HEK293 (cell line): ENCODE measurements at regions not wholly inside any gene's neighbourhood (a gene's known extent, or its start where the extent isn't known, plus 50 kb on each side); places are given as distances from the start of the nearest gene placed in this dataset.

Experiments
- CTCF ChIA-PET: fragments of 350-600 bp; formaldehyde crosslinking; extraction: SDS; loops from one replicate; lab custom pipeline; 2021; ENCODE audit warnings: antibody characterized with exemption; lab: Yijun Ruan, JAX
- POLR2A ChIA-PET: fragments of 300-600 bp; formaldehyde crosslinking; extraction: SDS; loops from one replicate; lab custom pipeline; 2020; ENCODE audit warnings: antibody characterized with exemption, inconsistent platforms; lab: Yijun Ruan, JAX
- H3K27ac ChIP-seq: fragments of 200-500 bp; sonication (Bioruptor generic); 2 replicates; pipeline ENCODE4 v1.5.1; 2014; ENCODE audit warnings: low read depth, low read length, control low read depth, inconsistent platforms; ENCODE audit errors: extremely low read depth
- H3K36me3 ChIP-seq, 2 experiments: fragments of 200-500 bp in 1 of 2; sonication (Bioruptor generic) in 1 of 2; 1 replicate in 1 of 2; 2 replicates in 1 of 2; pipeline ENCODE4 v1.5.1; 2014 to 2017; ENCODE audit warnings: inconsistent platforms in 2 of 2, low read length in 2 of 2; ENCODE audit not compliant: control insufficient read depth in 2 of 2, insufficient read depth in 1 of 2
- H3K4me1 ChIP-seq: fragments of 200-500 bp; sonication (Bioruptor generic); 2 replicates; pipeline ENCODE4 v1.5.1; 2014; ENCODE audit warnings: mild to moderate bottlenecking, low read length, inconsistent platforms; ENCODE audit not compliant: control insufficient read depth, insufficient read depth
- H3K4me3 ChIP-seq: 2 replicates; pipeline ENCODE4 v1.5.1; 2011; ENCODE audit warnings: low read depth, mild to moderate bottlenecking, control low read depth, low read length, moderate library complexity
- H3K9me3 ChIP-seq: fragments of 200-500 bp; sonication (Bioruptor generic); 2 replicates; pipeline ENCODE4 v1.5.1; 2014; ENCODE audit warnings: low read depth, low read length, inconsistent platforms; ENCODE audit not compliant: control insufficient read depth, insufficient read depth
- GLI2 ChIP-seq: fragments of 450-650 bp; formaldehyde crosslinking; IDR thresholded peaks from 2 replicates; pipeline ENCODE4; 2017; ENCODE audit warnings: missing biosample characterization, missing genetic modification characterization, low read depth, borderline replicate concordance
- GLIS1 ChIP-seq: fragments of 450-650 bp; formaldehyde crosslinking; IDR thresholded peaks from 2 replicates; pipeline ENCODE4 v1.5.1; 2016; ENCODE audit warnings: missing biosample characterization, missing genetic modification characterization
- HOXC10 ChIP-seq: sonication (generic); formaldehyde crosslinking; IDR thresholded peaks from 2 replicates; pipeline ENCODE4 v1.8.1; 2023; ENCODE audit warnings: mild to moderate bottlenecking, missing genetic modification reagents
- MZF1 ChIP-seq: fragments of 450-650 bp; formaldehyde crosslinking; IDR thresholded peaks from 2 replicates; pipeline ENCODE4 v1.5.1; 2017; ENCODE audit warnings: missing biosample characterization, missing genetic modification characterization, borderline replicate concordance
- OVOL3 ChIP-seq: fragments of 450-650 bp; formaldehyde crosslinking; IDR thresholded peaks from 2 replicates; pipeline ENCODE4 v1.5.1; 2016; ENCODE audit warnings: missing biosample characterization, missing genetic modification characterization
- SCRT1 ChIP-seq: fragments of 450-650 bp; formaldehyde crosslinking; IDR thresholded peaks from 2 replicates; pipeline ENCODE4 v1.5.1; 2016; ENCODE audit warnings: missing biosample characterization, missing genetic modification characterization, borderline replicate concordance
- YY2 ChIP-seq: fragments of 450-650 bp; formaldehyde crosslinking; IDR thresholded peaks from 2 replicates; pipeline ENCODE4 v1.5.1; 2016; ENCODE audit warnings: missing biosample characterization, missing genetic modification characterization
- ZBTB48 ChIP-seq: fragments of 450-650 bp; formaldehyde crosslinking; IDR thresholded peaks from 2 replicates; pipeline ENCODE4 v1.5.1; 2016; ENCODE audit warnings: missing biosample characterization, missing genetic modification characterization
- ZNF16 ChIP-seq: fragments of 450-650 bp; formaldehyde crosslinking; IDR thresholded peaks from 2 replicates; pipeline ENCODE4 v1.5.1; 2016; ENCODE audit warnings: low read depth, missing biosample characterization, missing genetic modification characterization
- ZNF184 ChIP-seq: fragments of 450-650 bp; IDR thresholded peaks from 2 replicates; pipeline ENCODE4 v1.5.1; 2018; ENCODE audit warnings: missing biosample characterization, mild to moderate bottlenecking, missing genetic modification characterization
- ZNF211 ChIP-seq: fragments of 450-650 bp; formaldehyde crosslinking; IDR thresholded peaks from 2 replicates; pipeline ENCODE4 v1.5.1; 2016; ENCODE audit warnings: low read depth, missing biosample characterization, missing genetic modification characterization
- ZNF24 ChIP-seq: fragments of 450-650 bp; formaldehyde crosslinking; IDR thresholded peaks from 2 replicates; pipeline ENCODE4 v1.5.1; 2016; ENCODE audit warnings: missing biosample characterization, missing genetic modification characterization
- ZNF248 ChIP-seq: fragments of 450-650 bp; formaldehyde crosslinking; IDR thresholded peaks from 2 replicates; pipeline ENCODE4 v1.5.1; 2017; ENCODE audit warnings: missing biosample characterization, missing genetic modification characterization
- ZNF366 ChIP-seq: fragments of 450-650 bp; formaldehyde crosslinking; conservative IDR thresholded peaks from 2 replicates; pipeline ENCODE4 v1.5.1; 2016; ENCODE audit warnings: missing biosample characterization, missing genetic modification characterization
- ZNF521 ChIP-seq: fragments of 450-650 bp; formaldehyde crosslinking; IDR thresholded peaks from 2 replicates; pipeline ENCODE4 v1.5.1; 2017; ENCODE audit warnings: missing biosample characterization, mild to moderate bottlenecking, missing genetic modification characterization
- ZNF571 ChIP-seq: fragments of 450-650 bp; formaldehyde crosslinking; IDR thresholded peaks from 2 replicates; pipeline ENCODE4 v1.5.0; 2017; ENCODE audit warnings: missing biosample characterization, missing genetic modification characterization
- ZNF585B ChIP-seq: fragments of 450-650 bp; formaldehyde crosslinking; IDR thresholded peaks from 2 replicates; pipeline ENCODE4 v1.5.1; 2016; ENCODE audit warnings: missing biosample characterization, missing genetic modification characterization
- ZNF600 ChIP-seq: fragments of 450-650 bp; formaldehyde crosslinking; IDR thresholded peaks from 2 replicates; pipeline ENCODE4 v1.5.1; 2016; ENCODE audit warnings: missing biosample characterization, missing genetic modification characterization
- ZNF623 ChIP-seq: fragments of 450-650 bp; formaldehyde crosslinking; IDR thresholded peaks from 2 replicates; pipeline ENCODE4 v1.5.1; 2016; ENCODE audit warnings: missing biosample characterization, missing genetic modification characterization
- ZNF664 ChIP-seq: fragments of 450-650 bp; formaldehyde crosslinking; IDR thresholded peaks from 2 replicates; pipeline ENCODE4 v1.5.1; 2016; ENCODE audit warnings: missing biosample characterization, missing genetic modification characterization
- TF ChIP-seq, protein P1 (sequence below): fragments of 450-650 bp; formaldehyde crosslinking; IDR thresholded peaks from 2 replicates; pipeline ENCODE4 v1.5.1; 2016; ENCODE audit warnings: missing biosample characterization, missing genetic modification characterization, borderline replicate concordance
- TF ChIP-seq, protein P2 (sequence below): fragments of 450-650 bp; formaldehyde crosslinking; IDR thresholded peaks from 2 replicates; pipeline ENCODE4 v1.5.1; 2017; ENCODE audit warnings: missing biosample characterization, missing genetic modification characterization
- TF ChIP-seq, protein P3 (sequence below): fragments of 450-650 bp; formaldehyde crosslinking; IDR thresholded peaks from 2 replicates; pipeline ENCODE4 v1.5.1; 2017; ENCODE audit warnings: missing biosample characterization, missing genetic modification characterization
- TF ChIP-seq, protein P4 (sequence below): fragments of 450-650 bp; formaldehyde crosslinking; IDR thresholded peaks from 2 replicates; pipeline ENCODE4 v1.5.1; 2016; ENCODE audit warnings: missing biosample characterization, missing genetic modification characterization
- TF ChIP-seq, protein P5 (sequence below): sonication (generic); formaldehyde crosslinking; IDR thresholded peaks from 2 replicates; pipeline ENCODE4 v1.8.1; 2022; ENCODE audit warnings: mild to moderate bottlenecking, moderate library complexity, missing genetic modification reagents

DNA sequence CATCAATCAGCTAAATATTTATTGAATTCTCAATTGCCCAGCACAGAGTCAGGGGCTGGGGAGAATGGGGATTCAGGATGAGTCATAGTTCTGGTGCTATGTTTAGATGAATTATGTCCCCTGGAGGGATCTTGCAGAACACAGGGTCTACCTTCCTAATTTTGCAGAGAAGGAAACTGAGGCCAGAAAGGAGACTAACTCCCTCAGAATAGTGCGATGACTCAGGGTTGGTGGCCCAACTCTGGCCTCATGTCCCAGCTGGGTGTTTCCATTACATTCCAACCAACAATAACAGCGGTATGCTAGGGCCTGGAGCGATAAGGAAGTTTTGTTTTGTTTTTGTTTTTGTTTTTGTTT is 270.9 kb downstream of the TLE3 start:
- no peak overlapping the region for H3K4me3 ChIP-seq
- H3K27ac ChIP-seq: no peak overlapping the region
- TF ChIP-seq ZBTB48 (tag by site-specific recombination) (peak; percentile 51; the same call in 1 of the 2 replicates), GLIS1 (tag by site-specific recombination) (0 out of 2 replicates have a peak, but pooled peaks have one; percentile 8), ZNF585B (no peak), ZNF248 (tag by site-specific recombination) (no peak), MZF1 (tag by site-specific recombination) (peak; percentile 90), ZNF366 (tag by site-specific recombination) (no peak), ZNF664 (tag by site-specific recombination) (peak; percentile 71; the same call in 1 of the 2 replicates), ZNF600 (tag by site-specific recombination) (peak; percentile 86)
- TF ChIP-seq, protein P1, sequence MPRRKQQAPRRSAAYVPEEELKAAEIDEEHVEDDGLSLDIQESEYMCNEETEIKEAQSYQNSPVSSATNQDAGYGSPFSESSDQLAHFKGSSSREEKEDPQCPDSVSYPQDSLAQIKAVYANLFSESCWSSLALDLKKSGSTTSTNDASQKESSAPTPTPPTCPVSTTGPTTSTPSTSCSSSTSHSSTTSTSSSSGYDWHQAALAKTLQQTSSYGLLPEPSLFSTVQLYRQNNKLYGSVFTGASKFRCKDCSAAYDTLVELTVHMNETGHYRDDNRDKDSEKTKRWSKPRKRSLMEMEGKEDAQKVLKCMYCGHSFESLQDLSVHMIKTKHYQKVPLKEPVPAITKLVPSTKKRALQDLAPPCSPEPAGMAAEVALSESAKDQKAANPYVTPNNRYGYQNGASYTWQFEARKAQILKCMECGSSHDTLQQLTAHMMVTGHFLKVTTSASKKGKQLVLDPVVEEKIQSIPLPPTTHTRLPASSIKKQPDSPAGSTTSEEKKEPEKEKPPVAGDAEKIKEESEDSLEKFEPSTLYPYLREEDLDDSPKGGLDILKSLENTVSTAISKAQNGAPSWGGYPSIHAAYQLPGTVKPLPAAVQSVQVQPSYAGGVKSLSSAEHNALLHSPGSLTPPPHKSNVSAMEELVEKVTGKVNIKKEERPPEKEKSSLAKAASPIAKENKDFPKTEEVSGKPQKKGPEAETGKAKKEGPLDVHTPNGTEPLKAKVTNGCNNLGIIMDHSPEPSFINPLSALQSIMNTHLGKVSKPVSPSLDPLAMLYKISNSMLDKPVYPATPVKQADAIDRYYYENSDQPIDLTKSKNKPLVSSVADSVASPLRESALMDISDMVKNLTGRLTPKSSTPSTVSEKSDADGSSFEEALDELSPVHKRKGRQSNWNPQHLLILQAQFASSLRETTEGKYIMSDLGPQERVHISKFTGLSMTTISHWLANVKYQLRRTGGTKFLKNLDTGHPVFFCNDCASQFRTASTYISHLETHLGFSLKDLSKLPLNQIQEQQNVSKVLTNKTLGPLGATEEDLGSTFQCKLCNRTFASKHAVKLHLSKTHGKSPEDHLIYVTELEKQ: no peak
- TF ChIP-seq, protein P2, sequence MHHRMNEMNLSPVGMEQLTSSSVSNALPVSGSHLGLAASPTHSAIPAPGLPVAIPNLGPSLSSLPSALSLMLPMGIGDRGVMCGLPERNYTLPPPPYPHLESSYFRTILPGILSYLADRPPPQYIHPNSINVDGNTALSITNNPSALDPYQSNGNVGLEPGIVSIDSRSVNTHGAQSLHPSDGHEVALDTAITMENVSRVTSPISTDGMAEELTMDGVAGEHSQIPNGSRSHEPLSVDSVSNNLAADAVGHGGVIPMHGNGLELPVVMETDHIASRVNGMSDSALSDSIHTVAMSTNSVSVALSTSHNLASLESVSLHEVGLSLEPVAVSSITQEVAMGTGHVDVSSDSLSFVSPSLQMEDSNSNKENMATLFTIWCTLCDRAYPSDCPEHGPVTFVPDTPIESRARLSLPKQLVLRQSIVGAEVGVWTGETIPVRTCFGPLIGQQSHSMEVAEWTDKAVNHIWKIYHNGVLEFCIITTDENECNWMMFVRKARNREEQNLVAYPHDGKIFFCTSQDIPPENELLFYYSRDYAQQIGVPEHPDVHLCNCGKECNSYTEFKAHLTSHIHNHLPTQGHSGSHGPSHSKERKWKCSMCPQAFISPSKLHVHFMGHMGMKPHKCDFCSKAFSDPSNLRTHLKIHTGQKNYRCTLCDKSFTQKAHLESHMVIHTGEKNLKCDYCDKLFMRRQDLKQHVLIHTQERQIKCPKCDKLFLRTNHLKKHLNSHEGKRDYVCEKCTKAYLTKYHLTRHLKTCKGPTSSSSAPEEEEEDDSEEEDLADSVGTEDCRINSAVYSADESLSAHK (tag by site-specific recombination): no peak
- H3K36me3 ChIP-seq: no peaks in the 10 kb centered on the region
- H3K9me3 ChIP-seq: no peaks in the 10 kb centered on the region
- CTCF ChIA-PET: no interaction called here
- peaks cover 13% of the 10 kb centered on the region for H3K4me1 ChIP-seq
- POLR2A ChIA-PET: no interaction called here

DNA sequence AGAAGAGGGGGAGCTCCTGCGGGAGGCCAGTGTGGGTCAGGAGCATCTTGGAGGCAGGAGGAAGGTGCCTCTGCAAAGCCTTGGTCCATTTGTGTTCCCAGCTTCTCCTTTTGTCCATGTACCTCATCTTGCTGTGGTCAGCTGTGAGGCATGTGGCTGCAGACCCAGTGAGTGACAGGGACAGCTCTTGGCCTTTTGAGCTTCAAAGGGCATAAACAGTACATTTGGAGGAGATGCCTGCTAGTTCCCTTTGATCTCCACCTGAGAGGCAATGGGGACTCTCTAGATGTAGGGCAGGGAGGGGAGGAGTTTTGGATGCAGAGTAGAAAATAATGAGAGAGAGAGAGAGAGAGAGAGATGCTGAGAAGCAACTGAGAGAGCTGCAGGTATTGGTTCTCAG is 270.0 kb downstream of the TLE3 start:
- H3K4me3 ChIP-seq: no peak overlapping the region
- no peak overlapping the region for H3K27ac ChIP-seq
- POLR2A ChIA-PET: no interaction called here
- peaks cover 13% of the 10 kb centered on the region for H3K4me1 ChIP-seq
- H3K9me3 ChIP-seq: no peaks in the 10 kb centered on the region
- TF ChIP-seq, protein P3, sequence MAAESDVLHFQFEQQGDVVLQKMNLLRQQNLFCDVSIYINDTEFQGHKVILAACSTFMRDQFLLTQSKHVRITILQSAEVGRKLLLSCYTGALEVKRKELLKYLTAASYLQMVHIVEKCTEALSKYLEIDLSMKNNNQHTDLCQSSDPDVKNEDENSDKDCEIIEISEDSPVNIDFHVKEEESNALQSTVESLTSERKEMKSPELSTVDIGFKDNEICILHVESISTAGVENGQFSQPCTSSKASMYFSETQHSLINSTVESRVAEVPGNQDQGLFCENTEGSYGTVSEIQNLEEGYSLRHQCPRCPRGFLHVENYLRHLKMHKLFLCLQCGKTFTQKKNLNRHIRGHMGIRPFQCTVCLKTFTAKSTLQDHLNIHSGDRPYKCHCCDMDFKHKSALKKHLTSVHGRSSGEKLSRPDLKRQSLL (tag by site-specific recombination): no peak
- TF ChIP-seq OVOL3 (tag by site-specific recombination) (no peak), ZNF521 (no peak), SCRT1 (tag by site-specific recombination) (no peak), YY2 (no peak), ZNF184 (tag by site-specific recombination) (no peak), ZNF16 (tag by site-specific recombination) (no peak), ZNF211 (tag by site-specific recombination) (no peak), ZNF24 (tag by site-specific recombination) (no peak), ZNF571 (tag by site-specific recombination) (no peak), GLI2 (no peak), HOXC10 (no peak), ZNF623 (tag by site-specific recombination) (no peak), GLIS1 (tag by site-specific recombination) (no peak)
- TF ChIP-seq, protein P4, sequence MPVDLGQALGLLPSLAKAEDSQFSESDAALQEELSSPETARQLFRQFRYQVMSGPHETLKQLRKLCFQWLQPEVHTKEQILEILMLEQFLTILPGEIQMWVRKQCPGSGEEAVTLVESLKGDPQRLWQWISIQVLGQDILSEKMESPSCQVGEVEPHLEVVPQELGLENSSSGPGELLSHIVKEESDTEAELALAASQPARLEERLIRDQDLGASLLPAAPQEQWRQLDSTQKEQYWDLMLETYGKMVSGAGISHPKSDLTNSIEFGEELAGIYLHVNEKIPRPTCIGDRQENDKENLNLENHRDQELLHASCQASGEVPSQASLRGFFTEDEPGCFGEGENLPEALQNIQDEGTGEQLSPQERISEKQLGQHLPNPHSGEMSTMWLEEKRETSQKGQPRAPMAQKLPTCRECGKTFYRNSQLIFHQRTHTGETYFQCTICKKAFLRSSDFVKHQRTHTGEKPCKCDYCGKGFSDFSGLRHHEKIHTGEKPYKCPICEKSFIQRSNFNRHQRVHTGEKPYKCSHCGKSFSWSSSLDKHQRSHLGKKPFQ (tag by site-specific recombination): no peak
- TF ChIP-seq, protein P5, sequence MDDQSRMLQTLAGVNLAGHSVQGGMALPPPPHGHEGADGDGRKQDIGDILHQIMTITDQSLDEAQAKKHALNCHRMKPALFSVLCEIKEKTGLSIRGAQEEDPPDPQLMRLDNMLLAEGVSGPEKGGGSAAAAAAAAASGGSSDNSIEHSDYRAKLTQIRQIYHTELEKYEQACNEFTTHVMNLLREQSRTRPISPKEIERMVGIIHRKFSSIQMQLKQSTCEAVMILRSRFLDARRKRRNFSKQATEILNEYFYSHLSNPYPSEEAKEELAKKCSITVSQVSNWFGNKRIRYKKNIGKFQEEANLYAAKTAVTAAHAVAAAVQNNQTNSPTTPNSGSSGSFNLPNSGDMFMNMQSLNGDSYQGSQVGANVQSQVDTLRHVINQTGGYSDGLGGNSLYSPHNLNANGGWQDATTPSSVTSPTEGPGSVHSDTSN (CRISPR knock-in tag): no peak
- H3K36me3 ChIP-seq: no peaks in the 10 kb centered on the region
- CTCF ChIA-PET: interaction anchor here (1.1 to 1.5 kb wide), 2 partner anchors 65 to 660 kb away, joined by 3 to 4 read pairs; no protein-coding TSS in a partner anchor
